ENCODE measurements at regions not wholly inside any gene's neighbourhood (a gene's known extent, or its start where the extent isn't known, plus 50 kb on each side); places are given as distances from the start of the nearest gene placed in this dataset.
"Not testable (repeated sequence)": the region's sequence is repeated elsewhere in the genome, so short reads cannot be mapped to it uniquely, and the experiment has no call there.

DNA sequence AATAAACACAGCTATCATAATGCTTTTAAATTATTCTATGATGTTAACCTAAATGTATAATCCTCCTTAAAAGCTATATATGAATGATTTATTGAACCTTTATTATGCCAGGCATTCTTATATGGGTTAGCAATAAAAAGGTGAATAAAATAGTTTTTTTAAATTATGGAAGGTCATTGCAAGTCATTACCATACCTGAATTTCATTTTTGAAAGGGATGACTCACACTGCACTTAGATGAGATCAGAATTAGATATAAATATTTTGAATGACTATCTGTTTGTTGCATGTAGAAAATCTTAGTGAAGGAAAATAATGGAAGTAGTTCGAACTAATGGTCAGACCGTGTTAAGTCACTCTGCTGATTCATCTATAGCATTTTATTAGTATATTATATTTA is 822.3 kb downstream of the LUZP2 start:
- DNase-seq (ENCODE audit: low read depth), result no peak

DNA sequence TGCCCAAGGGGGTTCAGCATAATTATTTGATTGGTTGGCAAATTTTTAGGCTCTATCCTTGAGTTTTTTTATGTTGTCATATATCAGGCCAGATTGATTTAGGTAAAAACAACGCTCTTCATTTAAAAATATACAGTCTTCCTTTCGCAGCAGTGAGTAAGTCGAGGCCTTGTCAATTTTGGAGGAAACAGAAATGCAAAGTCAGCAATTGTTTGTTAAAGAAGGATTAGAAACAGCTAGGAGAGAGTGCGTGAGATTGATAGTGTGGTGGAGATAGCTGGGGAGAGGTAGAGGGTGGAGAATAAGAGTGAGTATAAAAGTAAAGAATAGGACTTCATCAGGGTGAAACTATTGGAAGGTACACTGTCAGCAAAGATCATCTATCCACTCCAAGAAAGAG is 830.8 kb downstream of the LUZP2 start:
- DNase-seq (ENCODE audit: low read depth), result no peak

DNA sequence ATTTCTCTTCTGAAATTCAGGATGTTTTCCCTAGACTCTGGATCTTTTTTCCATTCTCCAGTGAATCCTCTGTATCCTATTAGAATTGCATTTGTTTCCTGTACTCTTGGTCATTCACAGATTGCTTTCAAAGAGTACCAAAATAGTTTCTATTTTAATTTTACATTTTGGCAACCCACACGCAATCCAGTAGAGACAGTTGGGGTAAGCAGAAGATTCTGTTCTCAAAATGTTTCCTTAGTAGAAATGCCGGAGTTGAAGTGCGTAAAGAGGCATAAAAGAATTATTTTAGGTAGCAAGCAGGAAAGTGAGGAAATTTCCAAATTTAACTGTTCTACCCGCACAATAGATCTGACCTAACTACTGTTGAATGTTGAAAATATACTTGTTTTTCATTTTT is 842.4 kb downstream of the LUZP2 start:
- no peak for DNase-seq (ENCODE audit: low read depth)

DNA sequence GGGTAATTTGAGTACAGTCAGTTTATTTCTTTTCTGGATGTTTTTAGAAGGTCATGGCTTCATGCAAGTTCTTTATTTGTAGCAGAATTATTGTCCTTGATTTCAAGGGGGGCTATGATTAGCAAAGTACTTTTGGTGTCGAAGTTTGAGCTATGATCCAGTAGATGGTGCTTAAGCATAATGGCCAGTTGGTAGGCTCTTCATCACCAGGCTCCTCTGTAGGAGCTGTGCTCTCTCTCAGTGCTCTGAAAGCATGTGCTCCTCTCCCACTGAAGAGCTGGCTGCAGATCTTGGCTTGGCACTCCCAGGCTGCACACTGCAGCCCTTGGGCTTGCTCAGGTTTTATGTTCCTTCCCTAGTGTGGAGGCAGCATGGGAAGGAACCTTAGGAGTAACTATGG is 852.7 kb downstream of the LUZP2 start:
- DNase-seq (ENCODE audit: low read depth), result no peak

DNA sequence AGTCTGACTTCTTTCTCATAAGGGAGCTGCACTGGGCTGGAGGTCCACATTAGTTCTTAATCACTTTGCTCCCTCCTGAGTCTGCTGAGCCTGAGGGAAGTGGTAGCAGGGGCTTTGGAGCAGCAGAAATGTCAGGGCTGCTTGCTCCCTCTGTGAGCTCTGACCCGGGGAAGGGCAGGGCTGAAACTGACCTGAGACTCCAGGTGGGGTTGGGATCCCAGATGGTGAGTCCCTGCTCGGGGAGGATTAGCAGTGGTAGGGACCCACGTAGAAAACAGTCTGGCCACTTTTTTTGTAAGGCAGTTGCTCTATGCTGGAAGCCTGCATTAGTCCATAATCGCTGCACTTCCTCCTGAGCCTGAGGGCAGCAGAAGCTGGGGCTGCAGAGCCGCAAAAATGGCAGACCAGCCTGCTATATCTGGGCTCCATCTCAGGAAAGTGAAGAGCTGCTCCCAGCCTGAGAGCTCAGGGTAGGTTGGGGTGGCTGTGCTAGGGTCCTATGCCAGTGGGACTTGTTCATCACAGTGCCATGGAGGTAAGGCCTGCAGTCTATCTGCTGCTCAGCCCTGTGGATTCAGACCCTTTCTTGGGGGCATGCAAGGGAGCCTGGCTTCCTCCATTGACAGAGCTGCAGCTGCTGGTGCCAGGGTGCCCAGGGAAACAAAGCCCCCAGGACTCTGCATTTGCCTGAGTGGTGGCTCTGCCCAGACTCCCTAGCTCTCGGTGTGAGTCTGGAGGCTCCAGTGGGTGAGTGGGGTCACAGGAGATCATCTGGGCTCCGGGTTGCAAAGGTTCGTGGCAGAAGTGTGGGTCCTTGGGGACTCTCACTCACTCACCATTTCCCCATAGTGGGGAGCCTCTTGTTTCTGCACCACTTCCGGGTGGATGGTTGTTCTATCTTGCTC is 854.3 kb downstream of the LUZP2 start:
- no peak for DNase-seq (ENCODE audit: low read depth)

DNA sequence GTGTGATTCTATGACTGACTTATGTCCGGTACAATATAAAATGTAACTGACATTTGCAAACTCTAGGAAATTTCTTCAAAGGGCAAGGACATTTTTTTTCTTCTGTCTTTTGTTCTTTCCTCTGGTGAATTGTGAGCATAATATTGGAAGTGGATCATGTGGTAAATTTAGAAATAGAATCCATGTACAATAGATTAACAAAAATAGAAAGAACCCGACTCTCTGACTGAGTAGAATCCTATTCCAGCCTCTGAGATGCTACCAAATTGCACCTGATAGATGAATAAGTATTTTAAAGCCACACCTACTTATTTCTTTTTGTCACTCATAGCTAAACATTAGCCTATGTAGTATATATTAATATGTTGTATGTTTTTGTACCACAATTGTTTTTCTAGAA is 860.3 kb downstream of the LUZP2 start:
- DNase-seq (ENCODE audit: low read depth), result no peak

DNA sequence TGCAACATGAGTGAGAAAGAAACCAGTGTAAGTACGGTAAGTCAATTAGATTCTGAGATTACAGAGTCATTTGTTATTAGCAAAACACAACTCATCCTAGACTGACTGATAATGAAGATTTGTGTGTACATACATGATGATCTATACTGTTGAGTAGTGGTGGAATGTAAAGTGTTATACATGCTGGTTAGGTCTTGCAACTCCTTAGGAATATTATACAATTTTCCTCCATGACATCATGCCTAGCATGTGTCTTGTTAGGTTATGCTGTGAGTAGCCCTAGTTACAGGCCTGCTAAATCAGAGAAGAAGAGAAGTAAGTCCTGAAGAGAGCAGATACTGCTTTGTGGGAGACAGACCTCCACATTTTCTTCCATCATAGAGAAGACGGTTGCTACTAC is 880.6 kb downstream of the LUZP2 start:
- no peak for DNase-seq (ENCODE audit: low read depth)

DNA sequence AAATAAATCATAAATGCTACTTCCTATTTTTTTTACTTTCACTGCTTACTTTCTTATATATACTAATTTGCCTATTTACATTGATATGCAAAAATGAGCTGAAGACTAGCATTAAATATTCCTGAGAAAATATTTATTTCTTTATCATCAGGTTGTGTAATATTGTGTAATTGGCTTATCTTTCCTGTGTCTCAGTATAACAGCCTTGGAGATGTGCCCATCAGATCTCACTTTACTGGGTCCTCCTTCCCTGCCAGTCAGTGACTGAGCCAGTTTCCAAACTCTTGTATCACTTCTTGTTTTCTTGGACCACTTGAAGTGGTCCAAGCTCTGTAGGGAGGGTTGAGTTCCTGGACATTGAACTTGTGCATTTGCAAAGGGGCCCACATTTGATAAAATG is 900.0 kb downstream of the LUZP2 start:
- no peak for DNase-seq (ENCODE audit: low read depth)

DNA sequence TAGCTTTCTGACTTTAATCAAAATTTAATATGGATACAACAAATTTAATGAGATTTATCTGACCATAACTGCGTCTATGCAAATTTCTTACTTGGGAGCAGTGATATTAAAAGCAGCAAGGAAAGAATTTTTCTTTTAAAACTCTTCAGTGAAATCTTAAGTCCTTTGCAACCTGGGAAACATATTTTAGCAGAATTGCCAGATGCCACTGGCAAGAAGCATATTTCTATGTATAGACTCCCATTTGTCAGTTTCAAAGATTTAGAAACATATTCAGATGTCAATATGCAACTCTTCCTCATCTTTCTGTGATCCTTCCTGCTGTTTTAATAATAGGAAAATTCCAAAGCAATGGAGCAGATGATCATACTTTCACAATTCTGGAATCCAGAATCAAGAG is 911.3 kb downstream of the LUZP2 start:
- no peak for DNase-seq (ENCODE audit: low read depth)

DNA sequence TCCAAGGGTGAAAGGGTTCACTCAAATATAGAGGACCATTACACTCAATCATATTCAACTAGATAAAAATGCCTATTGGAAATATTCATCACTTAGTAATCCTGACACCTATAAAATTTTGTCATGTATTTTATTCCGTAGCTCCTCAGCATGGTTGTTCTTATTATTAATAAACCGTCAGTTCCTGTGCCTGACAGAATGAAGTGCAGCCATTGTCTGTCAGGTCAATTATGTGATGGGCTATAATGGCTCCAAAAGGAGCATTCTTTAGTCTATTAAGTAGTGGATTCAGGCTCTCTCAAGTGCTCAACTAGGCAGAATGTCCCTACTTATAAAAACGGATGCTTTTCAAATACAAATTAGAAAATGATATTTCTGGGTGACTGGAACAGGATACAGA is 916.1 kb upstream of the ANO3 start:
- no peak for DNase-seq (ENCODE audit: low read depth)

DNA sequence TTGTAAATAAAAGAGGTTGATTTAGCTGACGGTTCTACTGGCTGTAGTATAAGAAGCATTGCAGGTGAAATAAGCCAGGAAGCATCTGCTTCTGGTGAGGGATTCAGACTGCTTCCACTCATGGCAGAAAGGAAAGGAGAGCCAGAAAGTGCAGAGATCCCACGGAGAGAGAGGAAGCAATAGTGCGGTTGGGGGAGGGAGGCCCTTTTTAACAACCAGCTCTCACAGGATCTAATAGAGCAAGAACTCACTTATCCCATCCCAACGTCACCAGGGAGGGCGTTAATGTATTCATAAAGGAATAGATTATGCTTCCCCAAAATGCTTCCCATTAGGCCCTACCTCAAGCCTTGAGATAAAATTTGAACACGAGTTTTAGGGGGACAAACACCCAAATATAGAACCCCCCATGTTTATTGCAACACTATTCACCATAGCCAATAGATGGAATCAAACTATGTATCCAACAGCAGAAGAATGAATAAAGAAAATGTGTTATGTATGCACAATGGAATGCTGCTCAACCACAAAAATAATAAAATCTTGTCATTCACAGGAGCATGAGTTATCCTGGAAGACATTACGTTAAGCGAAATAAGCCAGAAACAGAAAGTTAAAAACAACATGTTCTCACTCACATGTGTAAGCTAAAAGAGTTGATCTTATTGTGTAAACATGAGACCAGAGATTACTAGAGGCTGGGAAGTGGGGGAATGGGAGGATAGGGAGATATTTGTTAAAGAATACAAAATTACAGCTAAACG is 908.3 kb upstream of the ANO3 start:
- DNase-seq (ENCODE audit: low read depth), result no peak

DNA sequence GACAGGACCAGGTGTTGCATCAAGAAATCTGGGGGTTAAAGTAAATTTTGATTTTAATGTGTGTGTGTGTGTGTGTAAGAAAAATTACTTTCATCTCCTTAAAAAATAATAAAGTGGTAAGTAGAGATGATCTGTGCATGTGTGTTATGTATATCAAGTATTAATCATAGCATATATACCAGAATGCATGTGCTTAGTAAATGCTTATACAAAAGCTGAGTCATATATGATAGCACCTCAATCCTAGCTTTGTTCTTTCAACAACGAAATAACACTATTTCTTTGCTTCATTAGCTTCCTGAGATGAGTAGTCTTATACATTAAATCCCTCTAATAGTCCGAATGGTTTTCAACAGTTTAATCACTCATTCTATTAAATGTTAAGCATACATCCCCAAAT is 899.6 kb upstream of the ANO3 start:
- DNase-seq (ENCODE audit: low read depth), result no peak

DNA sequence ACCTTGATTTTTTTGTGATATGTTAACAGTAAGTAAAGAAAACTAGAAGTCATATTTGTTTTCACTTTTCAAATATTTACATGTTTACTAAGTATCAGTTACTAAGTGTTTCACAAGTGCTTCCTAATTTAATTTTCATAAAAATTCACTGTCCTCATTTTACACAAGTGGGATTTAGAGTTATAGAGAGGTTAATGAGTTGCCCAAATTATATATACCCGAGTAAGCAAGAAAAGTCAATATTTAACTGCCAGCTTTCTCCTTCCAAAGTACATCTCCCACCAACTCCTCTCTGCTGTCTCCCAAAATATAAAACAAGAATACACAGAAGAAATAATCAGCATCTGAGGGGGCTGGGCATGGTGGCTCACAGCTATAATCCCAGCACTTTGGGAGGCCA is 896.7 kb upstream of the ANO3 start:
- DNase-seq (ENCODE audit: low read depth), result no peak

DNA sequence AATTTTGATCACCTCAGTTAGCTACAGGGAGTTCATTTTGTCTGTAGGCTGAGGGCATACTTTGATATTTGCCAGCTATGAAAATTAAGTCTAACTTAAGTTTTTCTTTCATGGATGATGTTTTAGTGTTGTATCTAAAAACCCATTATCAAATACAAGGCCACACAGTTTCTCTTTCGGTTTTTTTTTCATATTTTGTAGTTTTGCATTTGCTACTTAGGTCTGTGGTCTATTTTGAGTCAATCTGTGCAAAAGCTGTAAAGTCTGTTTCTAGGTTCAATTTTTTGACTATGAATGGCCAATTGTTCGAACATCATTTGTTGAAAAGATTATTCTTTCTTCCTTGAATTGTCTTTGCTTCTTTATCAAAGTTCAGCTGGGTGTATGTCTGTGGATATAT is 895.6 kb upstream of the ANO3 start:
- DNase-seq (ENCODE audit: low read depth), result no peak

DNA sequence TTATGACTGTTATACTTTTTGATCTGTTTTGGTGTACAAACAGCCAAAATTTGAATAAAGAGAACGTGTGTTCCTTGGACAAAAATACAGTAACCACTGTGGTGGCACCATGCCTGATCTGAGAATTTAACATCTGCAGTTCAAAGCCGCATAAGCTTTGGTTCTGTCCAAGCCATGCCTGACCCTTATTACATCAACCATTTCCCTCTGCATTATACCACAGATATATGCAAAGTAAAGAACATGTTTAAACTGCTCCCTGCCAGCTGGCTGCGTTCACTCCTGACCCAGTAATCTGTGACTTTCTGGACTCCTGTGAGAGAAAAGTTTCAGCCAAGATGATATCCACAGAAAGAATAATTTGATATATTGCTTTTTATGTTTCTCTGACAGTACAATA is 890.5 kb upstream of the ANO3 start:
- DNase-seq (ENCODE audit: low read depth), result no peak

DNA sequence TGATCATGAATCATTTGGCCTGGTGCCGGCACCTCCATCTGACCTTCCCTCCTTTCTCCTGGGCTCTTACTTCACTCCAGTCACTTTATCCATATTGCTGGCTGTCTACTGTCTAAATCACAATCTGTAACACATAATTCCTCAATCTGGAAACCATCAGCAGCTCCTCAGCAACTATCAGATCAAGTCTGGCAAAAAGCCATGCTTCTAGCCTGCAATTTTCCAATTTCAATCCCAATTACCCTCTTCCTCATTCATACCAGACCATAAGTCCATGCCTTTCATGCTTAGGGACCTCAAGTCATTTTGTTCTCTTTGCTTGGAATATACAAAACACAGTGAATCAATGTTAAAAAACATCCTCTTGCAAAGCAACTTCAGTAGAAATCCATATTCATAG is 882.8 kb upstream of the ANO3 start:
- DNase-seq (ENCODE audit: low read depth), result no peak

DNA sequence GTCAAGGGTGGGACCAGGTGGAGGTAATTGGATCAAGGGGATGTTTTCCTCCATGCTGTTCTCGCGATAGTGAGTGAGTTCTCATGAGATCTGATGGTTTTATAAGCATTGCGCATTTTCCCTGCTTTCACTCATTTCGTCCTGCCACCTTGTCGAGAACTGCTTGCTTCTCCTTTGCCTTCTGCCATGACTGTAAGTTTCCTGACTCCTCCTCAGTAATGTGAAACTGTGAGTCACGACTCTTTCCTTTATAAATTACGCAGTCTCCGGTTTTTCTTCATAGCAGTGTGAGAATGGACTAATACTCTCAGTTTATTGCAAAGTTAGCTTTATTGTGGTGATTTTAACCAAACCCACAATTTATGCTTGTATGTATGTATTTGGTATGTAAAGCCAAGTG is 878.5 kb upstream of the ANO3 start:
- no peak for DNase-seq (ENCODE audit: low read depth)

DNA sequence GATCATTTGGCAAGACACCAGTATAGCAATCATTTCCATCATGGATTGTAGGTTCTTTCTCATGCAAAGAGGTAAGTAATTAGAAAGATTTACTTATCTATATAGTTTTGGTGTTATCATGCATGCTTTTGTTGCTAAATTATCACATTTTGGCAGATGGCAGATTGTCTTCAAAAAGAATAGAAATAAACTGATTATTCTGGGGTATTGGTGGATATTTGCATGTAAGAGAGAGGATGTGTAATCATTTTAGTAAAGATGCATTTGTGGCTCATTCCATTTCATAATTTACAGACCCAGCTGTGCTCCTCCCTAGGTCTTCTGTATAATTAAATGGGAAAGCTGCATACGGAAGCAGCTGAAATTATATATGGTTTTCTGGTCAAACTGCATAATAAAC is 875.7 kb upstream of the ANO3 start:
- DNase-seq (ENCODE audit: low read depth), result no peak

DNA sequence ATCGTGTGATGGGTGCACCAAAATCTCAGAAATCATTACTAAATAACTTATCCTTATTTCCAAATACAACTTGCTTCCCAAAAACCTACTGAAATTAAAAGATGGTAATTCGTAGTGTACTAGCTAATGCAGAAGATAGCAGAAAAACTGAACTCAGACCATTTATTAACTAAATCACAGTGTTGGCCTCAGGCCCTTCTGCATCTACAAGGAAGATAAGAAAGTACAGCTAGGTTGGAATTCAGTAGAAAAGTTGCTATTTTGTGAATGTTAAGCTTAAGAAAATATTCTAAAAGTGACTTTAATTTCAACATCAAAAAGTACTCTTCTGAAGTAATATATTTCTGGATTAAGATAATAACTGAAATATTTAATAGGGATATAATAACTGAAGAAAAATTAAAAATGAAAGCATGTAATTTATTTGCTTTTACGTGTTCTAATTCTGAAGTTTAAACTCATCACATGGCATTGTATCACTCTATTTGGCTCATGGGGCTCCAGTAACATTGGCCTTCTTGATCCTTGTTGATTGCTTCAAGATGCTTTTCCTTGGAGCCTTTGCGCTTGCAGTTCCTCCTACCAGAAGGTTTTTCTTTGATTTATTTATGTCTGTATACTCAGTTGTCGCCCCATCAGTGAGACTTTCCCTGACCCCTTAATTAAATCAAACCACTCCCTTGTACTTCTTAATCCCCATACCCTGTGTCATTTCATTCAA is 847.9 kb upstream of the ANO3 start:
- no peak for DNase-seq (ENCODE audit: low read depth)

DNA sequence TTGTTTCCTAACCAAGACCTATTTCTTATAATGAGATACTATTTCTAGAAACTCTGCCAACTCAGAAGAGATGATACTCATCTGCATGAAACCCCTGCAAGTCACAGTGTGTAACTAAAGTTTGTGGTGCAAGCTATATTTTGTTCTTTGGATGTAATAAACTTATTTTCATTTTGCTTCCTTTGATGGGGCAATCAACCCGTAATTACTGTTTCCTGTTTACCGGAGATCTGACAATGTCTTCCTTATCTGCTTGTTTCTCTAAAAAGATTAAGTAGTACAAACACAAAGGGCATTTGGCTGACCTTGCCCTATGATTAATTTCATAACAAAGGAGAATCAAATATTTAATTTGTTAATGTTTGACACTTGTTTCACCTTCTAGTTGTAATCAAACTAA is 846.6 kb upstream of the ANO3 start:
- DNase-seq (ENCODE audit: low read depth), result no peak

DNA sequence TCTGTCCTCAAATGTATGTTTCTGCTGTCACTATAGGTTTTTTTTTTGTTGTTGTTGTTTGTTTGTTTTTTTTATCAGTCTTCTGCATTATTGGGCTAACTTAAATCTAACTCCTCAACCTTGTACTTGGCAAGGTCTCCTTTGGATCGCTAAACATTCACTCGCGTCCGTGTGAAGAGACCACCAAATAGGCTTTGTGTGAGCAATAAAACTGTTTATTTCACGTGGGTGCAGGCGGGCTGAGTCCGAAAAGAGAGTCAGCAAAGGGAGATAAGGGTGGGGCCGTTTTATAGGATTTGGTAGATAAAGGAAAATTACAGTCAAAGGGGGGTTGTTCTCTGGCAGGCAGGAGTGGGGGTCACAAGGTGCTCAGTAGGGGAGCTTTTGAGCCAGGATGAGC is 845.6 kb upstream of the ANO3 start:
- DNase-seq (ENCODE audit: low read depth), result not testable (repeated sequence)

DNA sequence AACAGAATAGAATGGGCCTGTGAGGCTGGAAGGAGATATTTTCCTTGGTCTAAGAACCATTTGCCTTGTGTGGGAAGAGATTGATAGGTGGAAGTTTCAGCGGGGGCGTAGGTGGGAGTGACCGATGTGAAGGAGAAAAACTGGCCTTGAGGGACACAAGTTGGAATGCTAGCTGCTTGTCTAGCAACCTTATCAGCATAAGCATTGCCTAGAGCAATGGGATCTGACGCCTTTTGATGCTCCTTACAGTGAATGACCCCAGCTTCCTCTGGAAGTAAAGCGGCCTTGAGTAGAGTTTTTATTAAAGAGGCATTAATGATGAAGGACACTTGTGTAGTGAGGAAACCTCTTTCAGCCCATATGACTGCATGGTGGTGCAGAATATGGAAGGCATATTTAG is 843.8 kb upstream of the ANO3 start:
- DNase-seq (ENCODE audit: low read depth), result not testable (repeated sequence)

DNA sequence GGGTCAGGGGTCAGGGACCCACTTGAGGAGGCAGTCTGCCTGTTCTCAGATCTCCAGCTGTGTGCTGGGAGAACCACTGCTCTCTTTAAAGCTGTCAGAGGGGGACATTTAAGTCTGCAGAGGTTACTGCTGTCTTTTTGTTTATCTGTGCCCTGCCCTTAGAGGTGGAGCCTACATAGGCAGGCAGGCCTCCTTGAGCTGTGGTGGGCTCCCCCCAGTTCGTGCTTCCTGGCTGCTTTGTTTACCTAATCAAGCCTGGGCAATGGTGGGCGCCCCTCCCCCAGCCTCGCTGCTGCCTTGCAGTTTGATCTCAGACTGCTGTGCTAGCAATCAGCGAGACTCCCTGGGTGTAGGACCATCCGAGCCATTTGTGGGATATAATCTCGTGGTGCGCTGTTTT is 830.5 kb upstream of the ANO3 start:
- not testable (repeated sequence) for DNase-seq (ENCODE audit: low read depth)
